Upper lobe of right lung (tissue), 1 donor: ENCODE measurements at regions not wholly inside any gene's neighbourhood (a gene's known extent, or its start where the extent isn't known, plus 50 kb on each side); places are given as distances from the start of the nearest gene placed in this dataset.

Experiments used
- ATAC-seq: fragments of 200-7000 bp; cut with Tn5 transposase; one replicate; pipeline ENCODE4 v1.9.1; 2020; ENCODE audit warnings: mild to moderate bottlenecking, moderate library complexity
- DNase-seq: peaks from one replicate; pipeline ENCODE4 v3.0.0-alpha.2; 2020
- H3K27ac ChIP-seq: fragments of 200-600 bp; one replicate; pipeline ENCODE4 v1.8.0; 2022
- H3K27me3 ChIP-seq: fragments of 200-600 bp; one replicate; pipeline ENCODE4 v1.8.0; 2022; ENCODE audit warnings: mild to moderate bottlenecking
- H3K36me3 ChIP-seq: fragments of 200-600 bp; one replicate; pipeline ENCODE4 v1.8.0; 2022
- H3K4me1 ChIP-seq: fragments of 200-600 bp; one replicate; pipeline ENCODE4 v1.8.0; 2022
- H3K4me3 ChIP-seq: fragments of 200-600 bp; one replicate; pipeline ENCODE4 v1.8.0; 2022; ENCODE audit warnings: mild to moderate bottlenecking
- H3K9me3 ChIP-seq: fragments of 200-600 bp; one replicate; pipeline ENCODE4 v1.8.0; 2022
- CTCF ChIP-seq: fragments of 200-600 bp; IDR thresholded peaks from one replicate; pipeline ENCODE4 v1.8.0; 2022; ENCODE audit warnings: antibody characterized with exemption
- intact Hi-C: fragments of 100-400 bp; cut with DNase I; formaldehyde crosslinking; loops from one replicate; pipeline ENCODE4 v1.11.0; 2022
- donor health status: DM: no; HTN: yes; CAD: no; lungs with severe emphysema.

GRCh38 chr2:193272011-193272410 is 1077.3 kb upstream of the TMEFF2 start:
- DNase-seq: no peak
- H3K4me1 ChIP-seq: no peaks in the 10 kb centered on the region
- H3K27ac ChIP-seq: no peak overlapping the region
- intact Hi-C loops: no loop called here
- H3K4me3 ChIP-seq: no peak overlapping the region
- no peaks in the 10 kb centered on the region for H3K36me3 ChIP-seq
- no peaks in the 10 kb centered on the region for H3K9me3 ChIP-seq
- no peaks in the 10 kb centered on the region for H3K27me3 ChIP-seq
- peak; percentile 47 for ATAC-seq
- no peak for TF ChIP-seq CTCF

- ATAC-seq: no peak
- intact Hi-C loops: no loop called here
- TF ChIP-seq CTCF: no peak
These were observed 1076.1 kb upstream of the TMEFF2 start for GRCh38 chr2:193270816-193271215.

GRCh38 chr2:193267496-193268002 is 1072.8 kb upstream of the TMEFF2 start:
- H3K27ac ChIP-seq: no peak overlapping the region
- H3K27me3 ChIP-seq: no peaks in the 10 kb centered on the region
- no peak for ATAC-seq
- no peak for TF ChIP-seq CTCF
- intact Hi-C loops: no loop called here
- DNase-seq: no peak
- H3K9me3 ChIP-seq: no peaks in the 10 kb centered on the region
- no peaks in the 10 kb centered on the region for H3K4me1 ChIP-seq
- no peaks in the 10 kb centered on the region for H3K36me3 ChIP-seq
- no peak overlapping the region for H3K4me3 ChIP-seq

More at GRCh38 chr2:193270816-193271215, 1076.1 kb upstream of the TMEFF2 start:
- no peaks in the 10 kb centered on the region for H3K27me3 ChIP-seq
- no peaks in the 10 kb centered on the region for H3K9me3 ChIP-seq
- no peaks in the 10 kb centered on the region for H3K4me1 ChIP-seq
- no peak for DNase-seq
- no peaks in the 10 kb centered on the region for H3K36me3 ChIP-seq
- H3K27ac ChIP-seq: no peak overlapping the region
- H3K4me3 ChIP-seq: no peak overlapping the region

- ATAC-seq (no peak), DNase-seq (no peak)
- Histone ChIP-seq H3K36me3 (no peaks in the 10 kb centered on the region), H3K9me3 (no peaks in the 10 kb centered on the region), H3K27ac (no peak overlapping the region), H3K27me3 (no peaks in the 10 kb centered on the region), H3K4me1 (no peaks in the 10 kb centered on the region), H3K4me3 (no peak overlapping the region)
- intact Hi-C loops: no loop called here
- no peak for TF ChIP-seq CTCF
These were observed 1058.3 kb upstream of the TMEFF2 start for GRCh38 chr2:193253014-193253530.

- H3K4me1 ChIP-seq: no peaks in the 10 kb centered on the region
- ATAC-seq: no peak
- intact Hi-C loops: no loop called here
- DNase-seq: no peak
- H3K4me3 ChIP-seq: no peak overlapping the region
- TF ChIP-seq CTCF: no peak
- no peaks in the 10 kb centered on the region for H3K36me3 ChIP-seq
- no peaks in the 10 kb centered on the region for H3K9me3 ChIP-seq
- H3K27ac ChIP-seq: no peak overlapping the region
- no peaks in the 10 kb centered on the region for H3K27me3 ChIP-seq
These were observed 1057.2 kb upstream of the TMEFF2 start for GRCh38 chr2:193251909-193252308.

GRCh38 chr2:193250389-193250788 is 1055.7 kb upstream of the TMEFF2 start:
- Histone ChIP-seq H3K36me3 (no peaks in the 10 kb centered on the region), H3K27me3 (no peaks in the 10 kb centered on the region), H3K9me3 (no peaks in the 10 kb centered on the region), H3K4me1 (no peaks in the 10 kb centered on the region), H3K27ac (no peak overlapping the region), H3K4me3 (no peak overlapping the region)
- intact Hi-C loops: no loop called here
- DNase-seq (no peak), ATAC-seq (no peak)
- TF ChIP-seq CTCF: no peak
